ENCODE measurements at regions not wholly inside any gene's neighbourhood (a gene's known extent, or its start where the extent isn't known, plus 50 kb on each side); places are given as distances from the start of the nearest gene placed in this dataset.

DNA sequence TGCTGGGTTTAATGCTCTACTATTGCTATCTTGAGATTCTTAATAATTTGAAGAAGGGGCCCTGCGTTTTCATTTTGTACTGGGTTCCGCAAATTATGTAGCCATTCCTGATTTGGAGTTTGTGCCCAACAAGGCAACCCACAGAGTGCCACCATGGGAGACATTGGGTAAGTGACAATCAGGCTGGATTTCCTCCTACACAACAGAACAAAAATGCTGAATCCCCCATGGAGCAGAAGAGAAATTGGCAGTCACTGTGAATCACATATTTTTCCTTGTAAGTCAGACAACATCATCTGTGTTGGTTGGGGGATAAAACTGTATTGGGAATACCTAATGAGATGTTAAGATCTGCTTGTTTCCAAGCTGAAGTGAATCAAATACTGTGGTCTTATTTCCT lies 80.9 kb downstream of the CNGA2 start:
- TF ChIP-seq POLR2AphosphoS5 (IDR thresholded peaks at IDR 0.05) (no peak), TAF1 (IDR thresholded peaks at IDR 0.05; ENCODE audit: low read depth) (no peak), MXI1 (conservative IDR thresholded peaks at IDR 0.05; ENCODE audit: poor library complexity, severe bottlenecking) (no peak), EP300 (conservative IDR thresholded peaks at IDR 0.05; ENCODE audit: poor library complexity, severe bottlenecking) (no peak), EZH2 (IDR thresholded peaks at IDR 0.05; ENCODE audit: borderline replicate concordance, insufficient read depth, low read length, poor library complexity, severe bottlenecking) (no peak), RAD21 (conservative IDR thresholded peaks at IDR 0.05) (no peak)
- TF ChIP-seq, protein P1, sequence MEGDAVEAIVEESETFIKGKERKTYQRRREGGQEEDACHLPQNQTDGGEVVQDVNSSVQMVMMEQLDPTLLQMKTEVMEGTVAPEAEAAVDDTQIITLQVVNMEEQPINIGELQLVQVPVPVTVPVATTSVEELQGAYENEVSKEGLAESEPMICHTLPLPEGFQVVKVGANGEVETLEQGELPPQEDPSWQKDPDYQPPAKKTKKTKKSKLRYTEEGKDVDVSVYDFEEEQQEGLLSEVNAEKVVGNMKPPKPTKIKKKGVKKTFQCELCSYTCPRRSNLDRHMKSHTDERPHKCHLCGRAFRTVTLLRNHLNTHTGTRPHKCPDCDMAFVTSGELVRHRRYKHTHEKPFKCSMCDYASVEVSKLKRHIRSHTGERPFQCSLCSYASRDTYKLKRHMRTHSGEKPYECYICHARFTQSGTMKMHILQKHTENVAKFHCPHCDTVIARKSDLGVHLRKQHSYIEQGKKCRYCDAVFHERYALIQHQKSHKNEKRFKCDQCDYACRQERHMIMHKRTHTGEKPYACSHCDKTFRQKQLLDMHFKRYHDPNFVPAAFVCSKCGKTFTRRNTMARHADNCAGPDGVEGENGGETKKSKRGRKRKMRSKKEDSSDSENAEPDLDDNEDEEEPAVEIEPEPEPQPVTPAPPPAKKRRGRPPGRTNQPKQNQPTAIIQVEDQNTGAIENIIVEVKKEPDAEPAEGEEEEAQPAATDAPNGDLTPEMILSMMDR (IDR thresholded peaks at IDR 0.05; ENCODE audit: poor library complexity, severe bottlenecking) = no peak
- TF ChIP-seq, protein P2, sequence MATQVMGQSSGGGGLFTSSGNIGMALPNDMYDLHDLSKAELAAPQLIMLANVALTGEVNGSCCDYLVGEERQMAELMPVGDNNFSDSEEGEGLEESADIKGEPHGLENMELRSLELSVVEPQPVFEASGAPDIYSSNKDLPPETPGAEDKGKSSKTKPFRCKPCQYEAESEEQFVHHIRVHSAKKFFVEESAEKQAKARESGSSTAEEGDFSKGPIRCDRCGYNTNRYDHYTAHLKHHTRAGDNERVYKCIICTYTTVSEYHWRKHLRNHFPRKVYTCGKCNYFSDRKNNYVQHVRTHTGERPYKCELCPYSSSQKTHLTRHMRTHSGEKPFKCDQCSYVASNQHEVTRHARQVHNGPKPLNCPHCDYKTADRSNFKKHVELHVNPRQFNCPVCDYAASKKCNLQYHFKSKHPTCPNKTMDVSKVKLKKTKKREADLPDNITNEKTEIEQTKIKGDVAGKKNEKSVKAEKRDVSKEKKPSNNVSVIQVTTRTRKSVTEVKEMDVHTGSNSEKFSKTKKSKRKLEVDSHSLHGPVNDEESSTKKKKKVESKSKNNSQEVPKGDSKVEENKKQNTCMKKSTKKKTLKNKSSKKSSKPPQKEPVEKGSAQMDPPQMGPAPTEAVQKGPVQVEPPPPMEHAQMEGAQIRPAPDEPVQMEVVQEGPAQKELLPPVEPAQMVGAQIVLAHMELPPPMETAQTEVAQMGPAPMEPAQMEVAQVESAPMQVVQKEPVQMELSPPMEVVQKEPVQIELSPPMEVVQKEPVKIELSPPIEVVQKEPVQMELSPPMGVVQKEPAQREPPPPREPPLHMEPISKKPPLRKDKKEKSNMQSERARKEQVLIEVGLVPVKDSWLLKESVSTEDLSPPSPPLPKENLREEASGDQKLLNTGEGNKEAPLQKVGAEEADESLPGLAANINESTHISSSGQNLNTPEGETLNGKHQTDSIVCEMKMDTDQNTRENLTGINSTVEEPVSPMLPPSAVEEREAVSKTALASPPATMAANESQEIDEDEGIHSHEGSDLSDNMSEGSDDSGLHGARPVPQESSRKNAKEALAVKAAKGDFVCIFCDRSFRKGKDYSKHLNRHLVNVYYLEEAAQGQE (IDR thresholded peaks at IDR 0.05; ENCODE audit: borderline replicate concordance) = no peak
